Epidermal melanocyte (primary cell): ENCODE measurements at regions not wholly inside any gene's neighbourhood (a gene's known extent, or its start where the extent isn't known, plus 50 kb on each side); places are given as distances from the start of the nearest gene placed in this dataset.
"Not testable (repeated sequence)": the region's sequence is repeated elsewhere in the genome, so short reads cannot be mapped to it uniquely, and the experiment has no call there.

Experiments used
- DNase-seq: peaks from one replicate; pipeline ENCODE4 v3.0.0; 2011; ENCODE audit warnings: low spot score; ENCODE audit not compliant: insufficient read length

- no peak for DNase-seq
Measured at GRCh38 chr13:81199956-81200355, 859.0 kb upstream of the SPRY2 start.

DNA sequence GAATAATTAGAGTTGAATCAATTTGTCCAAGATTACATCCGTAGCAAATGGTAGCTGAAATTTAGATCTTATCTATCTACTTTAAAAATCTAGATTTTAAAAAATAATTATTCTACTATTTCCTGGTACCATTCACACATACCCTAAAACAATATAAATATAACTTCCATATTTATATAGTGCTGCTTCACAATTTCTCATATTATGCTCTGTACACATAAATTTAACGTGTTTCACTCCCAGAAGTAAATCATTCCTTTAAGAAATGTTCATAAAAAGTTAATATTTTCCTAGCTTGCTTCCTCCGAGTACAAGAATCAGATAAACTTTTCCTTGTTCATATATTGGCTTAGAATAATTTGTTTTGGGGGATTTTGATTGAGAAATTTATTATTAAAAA is 857.0 kb upstream of the SPRY2 start:
- no peak for DNase-seq

DNA sequence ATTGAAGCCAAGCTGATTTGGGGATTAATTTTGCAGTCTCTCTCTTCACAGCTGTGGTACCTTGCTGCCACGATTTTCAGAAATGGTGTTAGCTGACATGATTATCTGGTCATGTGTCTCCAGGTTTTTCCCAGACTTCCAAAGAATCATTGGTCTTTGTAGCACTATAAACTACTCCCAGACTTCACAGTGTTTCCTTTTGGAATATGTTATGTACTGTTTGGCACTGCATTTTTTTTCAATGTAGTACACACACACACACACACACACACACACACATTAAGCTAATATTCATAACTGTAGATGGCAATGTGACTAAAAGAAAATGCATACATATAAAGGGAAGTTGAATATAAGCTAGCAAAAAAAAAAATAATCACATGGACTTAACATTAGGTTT is 856.6 kb upstream of the SPRY2 start:
- no peak for DNase-seq

DNA sequence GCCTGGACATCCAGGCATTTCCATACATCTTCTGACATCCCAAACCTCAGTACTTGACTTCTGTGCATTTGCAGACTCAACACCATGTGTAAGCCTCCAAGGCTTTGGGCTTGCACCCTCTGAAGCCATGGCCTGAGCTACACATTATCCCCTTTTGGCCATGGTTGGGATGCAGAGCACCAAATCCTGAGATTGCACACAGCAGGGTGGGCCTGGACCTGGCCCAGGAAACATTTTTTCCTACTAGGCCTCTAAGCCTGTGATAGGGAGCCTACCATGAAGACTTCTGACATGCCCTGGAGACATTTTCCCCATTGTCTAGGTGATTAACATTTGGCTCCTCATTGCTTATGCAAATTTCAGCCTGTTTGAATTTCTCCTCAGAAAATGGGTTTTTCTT is 853.4 kb upstream of the SPRY2 start:
- no peak for DNase-seq

- no peak for DNase-seq
Measured at GRCh38 chr13:81184556-81185265, 843.8 kb upstream of the SPRY2 start.

GRCh38 chr13:81172603-81173002 is 831.7 kb upstream of the SPRY2 start:
- no peak for DNase-seq

- DNase-seq, result no peak
Measured at GRCh38 chr13:81171065-81171647, 830.2 kb upstream of the SPRY2 start.

- DNase-seq, result not testable (repeated sequence)
Measured at GRCh38 chr13:81163823-81164222, 822.9 kb upstream of the SPRY2 start.

- no peak for DNase-seq
Measured at GRCh38 chr13:81153478-81153877, 812.6 kb upstream of the SPRY2 start.

- no peak for DNase-seq
Measured at GRCh38 chr13:81148822-81149221, 807.9 kb upstream of the SPRY2 start.

DNA sequence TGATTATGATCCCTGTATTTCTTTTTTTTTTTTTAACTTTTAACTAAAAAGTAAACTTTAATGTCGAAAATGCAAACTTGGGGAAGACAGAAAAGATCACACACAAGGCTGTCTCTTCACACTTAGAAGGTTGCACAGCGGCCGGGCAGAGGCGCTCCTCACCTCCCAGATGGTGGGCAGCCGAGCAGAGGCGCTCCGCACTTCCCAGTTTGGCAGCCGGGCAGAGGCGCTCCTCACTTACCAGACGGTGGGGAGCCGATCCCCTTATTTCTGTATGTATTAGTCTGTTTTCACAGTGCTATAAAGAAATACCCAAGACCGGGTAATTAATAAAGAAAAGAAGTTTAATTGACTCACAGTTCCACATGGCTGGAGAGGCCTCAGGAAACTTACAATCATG is 805.6 kb upstream of the SPRY2 start:
- DNase-seq, result not testable (repeated sequence)

GRCh38 chr13:81142306-81142999 is 801.5 kb upstream of the SPRY2 start:
- no peak for DNase-seq

- no peak for DNase-seq
Measured at GRCh38 chr13:81140675-81141074, 799.7 kb upstream of the SPRY2 start.

DNA sequence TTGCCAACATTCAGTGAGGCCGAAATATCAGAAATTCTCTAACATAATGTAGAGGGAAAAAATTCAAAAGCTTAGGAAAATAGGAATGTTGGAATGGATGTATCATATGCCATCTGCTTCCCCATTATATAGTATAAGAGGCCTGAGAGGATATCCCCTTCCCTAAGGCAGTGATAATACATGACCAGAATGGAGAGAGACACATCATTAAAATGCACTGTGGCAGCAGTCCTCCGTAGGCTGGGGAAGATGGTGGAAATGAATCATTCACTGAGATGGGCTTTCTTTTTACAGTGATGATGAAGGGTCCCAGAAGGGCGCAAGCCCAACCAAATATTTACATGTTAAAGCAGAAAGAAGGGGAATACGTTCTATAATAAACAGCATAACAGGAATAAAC is 799.1 kb upstream of the SPRY2 start:
- no peak for DNase-seq

GRCh38 chr13:81138353-81138980 is 797.5 kb upstream of the SPRY2 start:
- DNase-seq, result no peak

DNA sequence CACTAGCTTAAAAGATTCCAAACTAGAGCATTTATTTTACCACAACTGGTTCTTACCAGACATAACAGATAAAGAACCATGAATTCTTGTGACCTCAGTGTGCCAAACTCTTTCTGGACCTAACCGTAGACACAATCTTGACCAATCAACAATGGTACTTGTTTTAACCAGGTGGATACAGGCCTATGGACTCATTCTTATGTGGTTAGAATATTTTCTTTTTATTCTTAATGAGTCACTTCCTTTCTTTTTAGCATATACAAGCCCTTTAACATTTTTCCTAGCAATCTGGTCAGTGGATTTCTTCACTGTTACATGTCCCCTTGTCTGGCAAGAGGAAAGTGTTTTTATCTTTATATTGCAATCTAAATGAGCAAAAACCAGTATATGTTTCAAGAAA is 792.1 kb upstream of the SPRY2 start:
- no peak for DNase-seq

- no peak for DNase-seq
Measured at GRCh38 chr13:81117416-81117815, 776.5 kb upstream of the SPRY2 start.

DNA sequence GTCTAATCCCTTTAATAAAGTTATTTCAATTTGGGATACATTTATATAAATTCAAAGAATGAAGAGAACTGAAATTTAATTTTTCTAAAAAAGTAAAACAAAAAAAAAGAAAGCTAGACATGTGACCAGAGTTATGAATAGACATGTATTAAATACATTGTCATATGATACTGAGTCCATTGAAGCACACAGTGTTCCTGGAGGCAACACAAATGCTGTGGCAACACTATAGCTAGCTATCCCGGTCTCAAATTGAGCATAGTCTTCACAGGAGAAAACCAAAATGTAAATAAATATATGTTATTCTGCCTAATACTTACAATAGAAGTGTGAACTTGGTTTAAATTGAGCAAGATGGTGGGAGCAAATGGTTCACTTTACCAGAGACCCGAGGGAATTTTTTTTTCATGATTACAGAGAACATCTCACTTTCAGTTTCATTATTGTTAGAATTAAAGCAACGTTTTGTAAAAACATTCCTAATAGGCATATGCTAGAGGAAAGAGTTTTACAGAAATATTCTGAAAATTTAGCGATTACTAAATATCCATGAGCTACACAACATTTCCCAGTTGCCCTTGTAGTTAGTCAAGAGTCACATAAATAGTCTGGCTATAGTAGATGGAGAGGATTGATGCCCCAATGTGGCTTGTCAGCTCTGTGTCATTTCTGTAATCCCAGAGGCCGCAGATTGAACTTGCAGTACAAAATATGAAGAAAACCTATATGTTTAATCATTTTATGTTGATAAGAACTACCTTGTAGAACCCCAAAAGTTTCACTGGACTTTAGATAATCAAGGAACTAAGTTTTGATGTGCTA is 775.7 kb upstream of the SPRY2 start:
- no peak for DNase-seq

GRCh38 chr13:81109026-81109425 is 768.1 kb upstream of the SPRY2 start:
- no peak for DNase-seq

- no peak for DNase-seq
Measured at GRCh38 chr13:81106348-81106747, 765.4 kb upstream of the SPRY2 start.

DNA sequence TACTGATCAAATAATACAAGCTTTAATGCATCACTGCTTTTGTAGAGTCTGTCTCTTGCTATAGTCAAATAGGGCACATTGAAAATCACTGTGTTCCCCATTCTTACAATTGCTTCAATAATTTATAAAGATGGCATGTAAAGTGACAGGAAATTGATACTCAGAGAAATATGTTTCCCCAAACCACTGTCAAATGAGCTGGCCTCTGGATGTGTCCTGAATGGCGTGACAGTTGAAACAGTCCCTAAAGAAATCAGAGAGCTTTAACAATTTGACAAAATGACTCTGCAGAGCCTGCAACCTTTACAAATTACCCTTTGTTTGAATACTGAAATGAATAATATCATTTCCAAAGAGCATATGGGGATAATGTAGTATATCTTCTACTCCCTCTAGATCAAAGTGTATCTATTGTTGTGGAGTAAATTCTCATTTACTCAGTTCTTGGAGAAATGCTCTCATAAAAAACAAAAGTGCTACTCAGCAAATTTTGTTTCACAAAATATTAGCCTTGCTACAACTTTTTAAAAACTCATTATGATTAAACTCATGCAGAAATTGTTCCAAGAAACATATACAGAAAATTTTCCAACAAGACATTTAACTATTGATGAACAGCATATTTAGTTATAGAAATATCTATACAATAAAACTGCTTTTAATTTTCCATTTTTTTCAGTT is 763.2 kb upstream of the SPRY2 start:
- DNase-seq, result no peak
